BE2C (cell line): ENCODE measurements at regions not wholly inside any gene's neighbourhood (a gene's known extent, or its start where the extent isn't known, plus 50 kb on each side); places are given as distances from the start of the nearest gene placed in this dataset.

Experiments
- DNase-seq: peaks from one replicate; pipeline ENCODE4 v3.0.0-alpha.2; 2020
- H3K27me3 ChIP-seq: fragments of 250-450 bp; sonication (Bioruptor Pico); 2 replicates; pipeline ENCODE4 v1.5.1; 2020; ENCODE audit warnings: mild to moderate bottlenecking
- H3K36me3 ChIP-seq: fragments of 250-450 bp; sonication (Bioruptor Pico); 2 replicates; pipeline ENCODE4 v1.5.1; 2020; ENCODE audit warnings: mild to moderate bottlenecking
- H3K4me1 ChIP-seq: fragments of 250-450 bp; sonication (Bioruptor Pico); 2 replicates; pipeline ENCODE4 v1.5.1; 2020
- H3K4me3 ChIP-seq: 2 replicates; pipeline ENCODE4 v1.5.1; 2011; ENCODE audit warnings: low read depth, low read length
- H3K9me3 ChIP-seq: fragments of 250-450 bp; sonication (Bioruptor Pico); 2 replicates; pipeline ENCODE4 v1.5.1; 2020
- CTCF ChIP-seq: IDR thresholded peaks from 2 replicates; pipeline ENCODE4 v1.5.1; 2012; ENCODE audit warnings: mild to moderate bottlenecking, low read depth, low read length

- no peak overlapping the region for H3K4me3 ChIP-seq
- TF ChIP-seq CTCF: no peak
- H3K36me3 ChIP-seq: no peaks in the 10 kb centered on the region
- no peaks in the 10 kb centered on the region for H3K27me3 ChIP-seq
- no peaks in the 10 kb centered on the region for H3K4me1 ChIP-seq
- no peak for DNase-seq
- H3K9me3 ChIP-seq: no peaks in the 10 kb centered on the region
Measured at GRCh38 chr18:38290229-38290628, 724.6 kb upstream of the CELF4 start.

GRCh38 chr18:38284972-38285371, 719.4 kb upstream of the CELF4 start:
- no peak for DNase-seq
- Histone ChIP-seq H3K4me1 (no peaks in the 10 kb centered on the region), H3K9me3 (no peaks in the 10 kb centered on the region), H3K4me3 (no peak overlapping the region), H3K27me3 (no peaks in the 10 kb centered on the region), H3K36me3 (no peaks in the 10 kb centered on the region)
- no peak for TF ChIP-seq CTCF

- DNase-seq: no peak
- TF ChIP-seq CTCF: no peak
- Histone ChIP-seq H3K9me3 (no peaks in the 10 kb centered on the region), H3K4me1 (no peaks in the 10 kb centered on the region), H3K4me3 (no peak overlapping the region), H3K27me3 (no peaks in the 10 kb centered on the region), H3K36me3 (no peaks in the 10 kb centered on the region)
Measured at GRCh38 chr18:38263066-38263465, 697.5 kb upstream of the CELF4 start.

GRCh38 chr18:38262661-38263060, 697.1 kb upstream of the CELF4 start:
- Histone ChIP-seq H3K9me3 (no peaks in the 10 kb centered on the region), H3K27me3 (no peaks in the 10 kb centered on the region), H3K36me3 (no peaks in the 10 kb centered on the region), H3K4me3 (no peak overlapping the region), H3K4me1 (no peaks in the 10 kb centered on the region)
- DNase-seq: no peak
- no peak for TF ChIP-seq CTCF

GRCh38 chr18:38257661-38258060, 692.1 kb upstream of the CELF4 start:
- Histone ChIP-seq H3K4me1 (no peaks in the 10 kb centered on the region), H3K36me3 (no peaks in the 10 kb centered on the region), H3K27me3 (no peaks in the 10 kb centered on the region), H3K9me3 (no peaks in the 10 kb centered on the region), H3K4me3 (no peak overlapping the region)
- no peak for DNase-seq
- TF ChIP-seq CTCF: no peak

- H3K36me3 ChIP-seq: no peaks in the 10 kb centered on the region
- no peak for TF ChIP-seq CTCF
- no peaks in the 10 kb centered on the region for H3K4me1 ChIP-seq
- no peaks in the 10 kb centered on the region for H3K27me3 ChIP-seq
- no peaks in the 10 kb centered on the region for H3K9me3 ChIP-seq
- H3K4me3 ChIP-seq: no peak overlapping the region
- DNase-seq: no peak
Measured at GRCh38 chr18:38256366-38256765, 690.8 kb upstream of the CELF4 start.
